ENCODE measurements at regions not wholly inside any gene's neighbourhood (a gene's known extent, or its start where the extent isn't known, plus 50 kb on each side); places are given as distances from the start of the nearest gene placed in this dataset.

- Mint-ChIP-seq H3K27ac (ENCODE audit: unreplicated experiment) (no peak overlapping the region), H3K9me3 (ENCODE audit: low read depth) (no peaks in the 10 kb centered on the region), H3K36me3 (ENCODE audit: low read depth) (peaks cover 2% of the 10 kb centered on the region), H3K4me1 (ENCODE audit: low read depth) (peaks cover 5% of the 10 kb centered on the region), H3K4me3 (ENCODE audit: unreplicated experiment) (no peak overlapping the region), H3K27me3 (ENCODE audit: low read depth) (no peaks in the 10 kb centered on the region)
- DNase-seq (ENCODE audit: low spot score): no peak
- TF ChIP-seq CTCF (IDR thresholded peaks at IDR 0.05): no peak
Measured at GRCh38 chr2:5976531-5977065, 284.4 kb downstream of the SOX11 start.

DNA sequence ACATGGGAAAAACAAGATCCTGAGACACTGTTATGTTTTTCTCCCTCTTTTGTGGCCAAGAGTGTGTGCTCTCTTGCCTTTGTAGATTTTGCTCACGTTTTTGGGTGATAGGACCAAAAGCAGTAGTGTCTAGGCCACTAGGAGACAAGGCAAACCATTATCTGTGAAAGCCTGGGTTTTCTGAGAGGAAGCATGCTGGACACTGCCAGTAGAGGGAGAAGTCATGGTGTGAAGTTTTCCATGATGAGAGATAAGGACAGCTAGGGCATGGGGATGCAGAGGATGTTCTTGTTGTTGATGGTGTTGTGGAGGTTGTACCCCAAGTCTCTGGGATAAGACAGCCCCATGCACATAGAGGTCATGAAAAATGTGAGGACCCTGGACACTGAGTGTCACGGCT, 285.3 kb downstream of the SOX11 start:
- DNase-seq (ENCODE audit: low spot score): no peak
- H3K4me3 Mint-ChIP-seq (ENCODE audit: unreplicated experiment): no peak overlapping the region
- H3K27ac Mint-ChIP-seq (ENCODE audit: unreplicated experiment): no peak overlapping the region
- no peaks in the 10 kb centered on the region for H3K27me3 Mint-ChIP-seq (ENCODE audit: low read depth)
- TF ChIP-seq CTCF (IDR thresholded peaks at IDR 0.05): peak; percentile 52
- peaks cover 2% of the 10 kb centered on the region for H3K36me3 Mint-ChIP-seq (ENCODE audit: low read depth)
- H3K4me1 Mint-ChIP-seq (ENCODE audit: low read depth): peaks cover 7% of the 10 kb centered on the region
- no peaks in the 10 kb centered on the region for H3K9me3 Mint-ChIP-seq (ENCODE audit: low read depth)

- Mint-ChIP-seq H3K27me3 (ENCODE audit: low read depth) (no peaks in the 10 kb centered on the region), H3K4me1 (ENCODE audit: low read depth) (peaks cover 7% of the 10 kb centered on the region), H3K27ac (ENCODE audit: unreplicated experiment) (no peak overlapping the region), H3K9me3 (ENCODE audit: low read depth) (no peaks in the 10 kb centered on the region), H3K36me3 (ENCODE audit: low read depth) (peaks cover 2% of the 10 kb centered on the region), H3K4me3 (ENCODE audit: unreplicated experiment) (no peak overlapping the region)
- TF ChIP-seq CTCF (IDR thresholded peaks at IDR 0.05): no peak
- DNase-seq (ENCODE audit: low spot score): no peak
Measured at GRCh38 chr2:5978131-5978751, 286.1 kb downstream of the SOX11 start.

DNA sequence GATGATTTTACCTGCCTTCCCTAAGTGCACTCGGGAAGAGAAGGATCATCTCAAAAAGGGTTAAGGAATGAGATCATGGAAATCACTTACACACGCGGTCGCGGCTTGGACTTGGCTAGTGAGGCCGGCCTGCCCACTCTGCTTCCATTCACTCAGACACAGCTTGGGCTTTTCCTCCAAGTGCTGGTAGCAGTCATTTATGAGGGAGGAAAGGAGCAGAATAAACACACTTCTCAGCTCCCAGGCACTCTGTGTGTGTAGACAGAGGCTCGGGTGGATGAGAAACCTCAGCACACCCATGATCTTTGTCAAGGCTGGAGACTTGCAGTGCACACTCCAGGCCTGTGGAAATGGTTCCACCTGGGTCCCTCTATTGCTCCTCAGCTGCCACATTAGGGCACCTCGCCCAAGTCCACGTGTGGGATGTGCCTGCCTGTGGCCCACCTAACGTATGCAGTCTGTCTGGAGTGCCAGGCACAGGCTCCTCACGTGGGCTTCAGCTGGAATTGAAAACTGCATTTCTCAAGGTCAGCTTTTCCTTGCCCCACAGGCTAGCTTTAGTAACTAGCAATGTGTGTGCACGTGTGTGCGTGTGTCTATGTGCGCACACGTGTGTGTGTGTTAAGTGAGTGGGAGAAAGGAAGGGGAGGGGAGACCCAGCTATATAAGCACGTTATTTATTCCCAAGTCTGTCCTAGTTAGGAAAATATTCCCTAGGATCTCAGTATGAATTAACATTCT, 288.4 kb downstream of the SOX11 start:
- Mint-ChIP-seq H3K36me3 (ENCODE audit: low read depth) (peaks cover 2% of the 10 kb centered on the region), H3K4me3 (ENCODE audit: unreplicated experiment) (no peak overlapping the region), H3K9me3 (ENCODE audit: low read depth) (no peaks in the 10 kb centered on the region), H3K4me1 (ENCODE audit: low read depth) (peaks cover 7% of the 10 kb centered on the region), H3K27ac (ENCODE audit: unreplicated experiment) (no peak overlapping the region), H3K27me3 (ENCODE audit: low read depth) (no peaks in the 10 kb centered on the region)
- no peak for TF ChIP-seq CTCF (IDR thresholded peaks at IDR 0.05)
- no peak for DNase-seq (ENCODE audit: low spot score)

GRCh38 chr2:5982193-5982902, 290.2 kb downstream of the SOX11 start:
- Mint-ChIP-seq H3K27me3 (ENCODE audit: low read depth) (no peaks in the 10 kb centered on the region), H3K4me1 (ENCODE audit: low read depth) (peaks cover 7% of the 10 kb centered on the region), H3K4me3 (ENCODE audit: unreplicated experiment) (peak overlapping the region; percentile 69), H3K9me3 (ENCODE audit: low read depth) (no peaks in the 10 kb centered on the region), H3K36me3 (ENCODE audit: low read depth) (peaks cover 2% of the 10 kb centered on the region), H3K27ac (ENCODE audit: unreplicated experiment) (no peak overlapping the region)
- no peak for TF ChIP-seq CTCF (IDR thresholded peaks at IDR 0.05)
- no peak for DNase-seq (ENCODE audit: low spot score)

Data from chondrocyte (in vitro differentiated cells).